K562 (cell line): ENCODE measurements at regions not wholly inside any gene's neighbourhood (a gene's known extent, or its start where the extent isn't known, plus 50 kb on each side); places are given as distances from the start of the nearest gene placed in this dataset.

ENCODE experiments used
- CBX8 ChIP-seq: fragments of 200-600 bp; sonication (generic); IDR thresholded peaks from 2 replicates; pipeline ENCODE4 v1.6.1; 2012; ENCODE audit warnings: borderline replicate concordance, mixed run types, low read depth, mild to moderate bottlenecking, moderate library complexity, mixed read lengths, low read length, control low read depth, inconsistent platforms; ENCODE audit not compliant: poor library complexity, severe bottlenecking; ENCODE audit errors: extremely low read depth
- CTBP1 ChIP-seq: fragments of 450-650 bp; IDR thresholded peaks from 2 replicates; pipeline ENCODE4 v1.6.1; 2016; ENCODE audit warnings: borderline replicate concordance
- IFI16 ChIP-seq: fragments of 250-450 bp; sonication (Bioruptor Pico); IDR thresholded peaks from 2 replicates; pipeline ENCODE4 v2.1.2; 2022; ENCODE audit warnings: mild to moderate bottlenecking, inconsistent platforms
- ILF3 ChIP-seq: fragments of 450-650 bp; IDR thresholded peaks from 2 replicates; pipeline ENCODE4 v1.6.1; 2018; ENCODE audit warnings: antibody characterized with exemption, mild to moderate bottlenecking, moderate library complexity, borderline replicate concordance
- KHSRP ChIP-seq: fragments of 450-650 bp; IDR thresholded peaks from 2 replicates; pipeline ENCODE4 v1.6.1; 2017
- RHOXF2B ChIP-seq: fragments of 250-450 bp; sonication (Bioruptor Pico); conservative IDR thresholded peaks from 2 replicates; pipeline ENCODE4 v1.5.1; 2021
- TCFL5 ChIP-seq: fragments of 250-450 bp; sonication (Bioruptor Pico); conservative IDR thresholded peaks from 2 replicates; pipeline ENCODE4 v1.6.1; 2021; ENCODE audit warnings: mild to moderate bottlenecking, moderate library complexity, matching md5 sums
- ZBTB7A ChIP-seq: IDR thresholded peaks from 2 replicates; pipeline ENCODE4 v1.6.1; 2011; ENCODE audit warnings: low read depth, mild to moderate bottlenecking, low read length, moderate library complexity, borderline replicate concordance; ENCODE audit not compliant: control insufficient read depth
- ZNF146 ChIP-seq: IDR thresholded peaks from one replicate; pipeline ENCODE4 v1.6.1; 2018; ENCODE audit warnings: missing compliant biosample characterization; ENCODE audit not compliant: unreplicated experiment
- ZNF175 ChIP-seq: fragments of 200-800 bp; sonication (Bioruptor generic); IDR thresholded peaks from 2 replicates; pipeline ENCODE4 v1.6.1; 2016; ENCODE audit warnings: low read depth, mild to moderate bottlenecking, missing genetic modification characterization, missing compliant biosample characterization
- ZNF408 ChIP-seq: fragments of 250-450 bp; sonication (Bioruptor Pico); IDR thresholded peaks from 2 replicates; pipeline ENCODE4 v1.4.0; 2020; ENCODE audit warnings: low read depth, mild to moderate bottlenecking, moderate library complexity
- TF ChIP-seq, protein P1 (sequence below): fragments of 450-650 bp; IDR thresholded peaks from 2 replicates; pipeline ENCODE4 v1.6.1; 2016; ENCODE audit warnings: low read depth
- TF ChIP-seq, protein P2 (sequence below): sonication (generic); formaldehyde crosslinking; IDR thresholded peaks from 2 replicates; pipeline ENCODE4 v1.9.0; 2022; ENCODE audit warnings: mild to moderate bottlenecking, missing genetic modification reagents
- TF ChIP-seq, protein P3 (sequence below): IDR thresholded peaks from 3 replicates; pipeline ENCODE4 v1.6.1; 2011; ENCODE audit warnings: borderline replicate concordance, mild to moderate bottlenecking; ENCODE audit not compliant: insufficient read length, insufficient read depth
- TF ChIP-seq, protein P4 (sequence below): sonication (generic); formaldehyde crosslinking; IDR thresholded peaks from 2 replicates; pipeline ENCODE4 v1.8.0; 2022; ENCODE audit warnings: mild to moderate bottlenecking, low read depth, missing genetic modification reagents
- TF ChIP-seq, protein P5 (sequence below): fragments of 450-650 bp; formaldehyde crosslinking; IDR thresholded peaks from 2 replicates; pipeline ENCODE4 v1.4.0; 2022; ENCODE audit warnings: missing genetic modification characterization

DNA sequence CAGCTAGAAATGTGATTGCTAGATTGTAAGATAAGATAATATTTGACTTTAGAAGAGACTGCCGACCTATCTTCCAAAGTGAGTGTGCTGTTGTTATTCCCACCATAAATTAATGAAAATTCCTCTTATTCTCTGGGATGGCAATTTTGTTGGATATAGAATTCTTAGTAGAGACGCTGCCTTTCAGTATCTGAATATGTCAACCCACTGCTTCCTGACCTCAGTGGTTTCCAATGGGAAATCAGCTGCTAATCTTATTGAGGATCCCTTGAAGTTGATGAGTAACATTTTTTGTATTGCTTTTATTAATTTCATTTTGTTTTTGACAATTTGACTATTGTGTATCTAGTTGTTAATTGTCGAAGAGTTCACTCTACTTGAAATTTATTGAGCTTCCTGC is 313.0 kb downstream of the BMP2 start (continued):
- TF ChIP-seq, protein P1, sequence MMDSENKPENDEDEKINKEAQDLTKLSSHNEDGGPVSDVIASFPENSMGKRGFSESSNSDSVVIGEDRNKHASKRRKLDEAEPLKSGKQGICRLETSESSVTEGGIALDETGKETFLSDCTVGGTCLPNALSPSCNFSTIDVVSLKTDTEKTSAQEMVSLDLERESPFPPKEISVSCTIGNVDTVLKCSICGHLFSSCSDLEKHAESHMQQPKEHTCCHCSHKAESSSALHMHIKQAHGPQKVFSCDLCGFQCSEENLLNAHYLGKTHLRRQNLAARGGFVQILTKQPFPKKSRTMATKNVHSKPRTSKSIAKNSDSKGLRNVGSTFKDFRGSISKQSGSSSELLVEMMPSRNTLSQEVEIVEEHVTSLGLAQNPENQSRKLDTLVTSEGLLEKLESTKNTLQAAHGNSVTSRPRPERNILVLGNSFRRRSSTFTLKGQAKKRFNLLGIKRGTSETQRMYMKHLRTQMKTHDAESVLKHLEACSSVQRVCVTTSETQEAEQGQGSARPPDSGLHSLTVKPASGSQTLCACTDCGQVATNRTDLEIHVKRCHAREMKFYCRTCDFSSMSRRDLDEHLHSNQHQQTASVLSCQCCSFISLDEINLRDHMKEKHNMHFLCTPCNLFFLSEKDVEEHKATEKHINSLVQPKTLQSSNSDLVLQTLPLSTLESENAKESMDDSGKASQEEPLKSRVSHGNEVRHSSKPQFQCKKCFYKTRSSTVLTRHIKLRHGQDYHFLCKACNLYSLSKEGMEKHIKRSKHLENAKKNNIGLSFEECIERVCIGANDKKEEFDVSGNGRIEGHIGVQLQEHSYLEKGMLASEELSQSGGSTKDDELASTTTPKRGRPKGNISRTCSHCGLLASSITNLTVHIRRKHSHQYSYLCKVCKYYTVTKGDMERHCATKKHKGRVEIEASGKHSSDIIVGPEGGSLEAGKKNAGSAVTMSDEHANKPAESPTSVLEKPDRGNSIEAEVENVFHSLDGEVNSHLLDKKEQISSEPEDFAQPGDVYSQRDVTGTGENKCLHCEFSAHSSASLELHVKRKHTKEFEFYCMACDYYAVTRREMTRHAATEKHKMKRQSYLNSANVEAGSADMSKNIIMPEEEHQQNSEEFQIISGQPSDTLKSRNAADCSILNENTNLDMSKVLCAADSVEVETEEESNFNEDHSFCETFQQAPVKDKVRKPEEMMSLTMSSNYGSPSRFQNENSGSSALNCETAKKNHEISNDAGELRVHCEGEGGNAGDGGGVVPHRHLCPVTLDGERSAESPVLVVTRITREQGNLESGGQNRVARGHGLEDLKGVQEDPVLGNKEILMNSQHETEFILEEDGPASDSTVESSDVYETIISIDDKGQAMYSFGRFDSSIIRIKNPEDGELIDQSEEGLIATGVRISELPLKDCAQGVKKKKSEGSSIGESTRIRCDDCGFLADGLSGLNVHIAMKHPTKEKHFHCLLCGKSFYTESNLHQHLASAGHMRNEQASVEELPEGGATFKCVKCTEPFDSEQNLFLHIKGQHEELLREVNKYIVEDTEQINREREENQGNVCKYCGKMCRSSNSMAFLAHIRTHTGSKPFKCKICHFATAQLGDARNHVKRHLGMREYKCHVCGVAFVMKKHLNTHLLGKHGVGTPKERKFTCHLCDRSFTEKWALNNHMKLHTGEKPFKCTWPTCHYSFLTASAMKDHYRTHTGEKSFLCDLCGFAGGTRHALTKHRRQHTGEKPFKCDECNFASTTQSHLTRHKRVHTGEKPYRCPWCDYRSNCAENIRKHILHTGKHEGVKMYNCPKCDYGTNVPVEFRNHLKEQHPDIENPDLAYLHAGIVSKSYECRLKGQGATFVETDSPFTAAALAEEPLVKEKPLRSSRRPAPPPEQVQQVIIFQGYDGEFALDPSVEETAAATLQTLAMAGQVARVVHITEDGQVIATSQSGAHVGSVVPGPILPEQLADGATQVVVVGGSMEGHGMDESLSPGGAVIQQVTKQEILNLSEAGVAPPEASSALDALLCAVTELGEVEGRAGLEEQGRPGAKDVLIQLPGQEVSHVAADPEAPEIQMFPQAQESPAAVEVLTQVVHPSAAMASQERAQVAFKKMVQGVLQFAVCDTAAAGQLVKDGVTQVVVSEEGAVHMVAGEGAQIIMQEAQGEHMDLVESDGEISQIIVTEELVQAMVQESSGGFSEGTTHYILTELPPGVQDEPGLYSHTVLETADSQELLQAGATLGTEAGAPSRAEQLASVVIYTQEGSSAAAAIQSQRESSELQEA: no peak
- TF ChIP-seq ZNF408 (CRISPR knock-in tag) (no peak), RHOXF2B (CRISPR knock-in tag) (no peak), ILF3 (no peak), KHSRP (no peak), IFI16 (CRISPR knock-in tag) (no peak), CBX8 (no peak), TCFL5 (CRISPR knock-in tag) (no peak), CTBP1 (no peak), ZBTB7A (no peak), ZNF175 (no peak), ZNF146 (CRISPR knock-in tag) (no peak)
- TF ChIP-seq, protein P2, sequence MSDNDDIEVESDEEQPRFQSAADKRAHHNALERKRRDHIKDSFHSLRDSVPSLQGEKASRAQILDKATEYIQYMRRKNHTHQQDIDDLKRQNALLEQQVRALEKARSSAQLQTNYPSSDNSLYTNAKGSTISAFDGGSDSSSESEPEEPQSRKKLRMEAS (CRISPR knock-in tag): no peak
- TF ChIP-seq, protein P3, sequence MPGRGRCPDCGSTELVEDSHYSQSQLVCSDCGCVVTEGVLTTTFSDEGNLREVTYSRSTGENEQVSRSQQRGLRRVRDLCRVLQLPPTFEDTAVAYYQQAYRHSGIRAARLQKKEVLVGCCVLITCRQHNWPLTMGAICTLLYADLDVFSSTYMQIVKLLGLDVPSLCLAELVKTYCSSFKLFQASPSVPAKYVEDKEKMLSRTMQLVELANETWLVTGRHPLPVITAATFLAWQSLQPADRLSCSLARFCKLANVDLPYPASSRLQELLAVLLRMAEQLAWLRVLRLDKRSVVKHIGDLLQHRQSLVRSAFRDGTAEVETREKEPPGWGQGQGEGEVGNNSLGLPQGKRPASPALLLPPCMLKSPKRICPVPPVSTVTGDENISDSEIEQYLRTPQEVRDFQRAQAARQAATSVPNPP: no peak
- TF ChIP-seq, protein P4, sequence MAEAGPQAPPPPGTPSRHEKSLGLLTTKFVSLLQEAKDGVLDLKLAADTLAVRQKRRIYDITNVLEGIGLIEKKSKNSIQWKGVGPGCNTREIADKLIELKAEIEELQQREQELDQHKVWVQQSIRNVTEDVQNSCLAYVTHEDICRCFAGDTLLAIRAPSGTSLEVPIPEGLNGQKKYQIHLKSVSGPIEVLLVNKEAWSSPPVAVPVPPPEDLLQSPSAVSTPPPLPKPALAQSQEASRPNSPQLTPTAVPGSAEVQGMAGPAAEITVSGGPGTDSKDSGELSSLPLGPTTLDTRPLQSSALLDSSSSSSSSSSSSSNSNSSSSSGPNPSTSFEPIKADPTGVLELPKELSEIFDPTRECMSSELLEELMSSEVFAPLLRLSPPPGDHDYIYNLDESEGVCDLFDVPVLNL (CRISPR knock-in tag): no peak
- TF ChIP-seq, protein P5, sequence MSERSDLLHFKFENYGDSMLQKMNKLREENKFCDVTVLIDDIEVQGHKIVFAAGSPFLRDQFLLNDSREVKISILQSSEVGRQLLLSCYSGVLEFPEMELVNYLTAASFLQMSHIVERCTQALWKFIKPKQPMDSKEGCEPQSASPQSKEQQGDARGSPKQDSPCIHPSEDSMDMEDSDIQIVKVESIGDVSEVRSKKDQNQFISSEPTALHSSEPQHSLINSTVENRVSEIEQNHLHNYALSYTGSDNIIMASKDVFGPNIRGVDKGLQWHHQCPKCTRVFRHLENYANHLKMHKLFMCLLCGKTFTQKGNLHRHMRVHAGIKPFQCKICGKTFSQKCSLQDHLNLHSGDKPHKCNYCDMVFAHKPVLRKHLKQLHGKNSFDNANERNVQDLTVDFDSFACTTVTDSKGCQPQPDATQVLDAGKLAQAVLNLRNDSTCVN (CRISPR knock-in tag): no peak
